Activated naive CD4-positive, alpha-beta T cell treated with anti-CD3 and anti-CD28 coated beads for 36 hours (primary cell): ENCODE measurements at regions not wholly inside any gene's neighbourhood (a gene's known extent, or its start where the extent isn't known, plus 50 kb on each side); places are given as distances from the start of the nearest gene placed in this dataset.
"Not testable (repeated sequence)": the region's sequence is repeated elsewhere in the genome, so short reads cannot be mapped to it uniquely, and the experiment has no call there.

Source experiments
- CTCF ChIA-PET: fragments of 350-600 bp; sonication (Branson Sonifier 250); formaldehyde crosslinking; loops from one replicate; lab custom pipeline; 2021; ENCODE audit warnings: antibody characterized with exemption; lab: Charles Lee
- DNase-seq: peaks from one replicate; pipeline ENCODE4 v3.0.0-alpha.2; 2020
- H3K27ac Mint-ChIP-seq: one replicate; pipeline ENCODE4 v1.8.0; 2021; ENCODE audit warnings: mild to moderate bottlenecking, mixed read lengths
- H3K27me3 Mint-ChIP-seq: one replicate; pipeline ENCODE4 v1.8.0; 2021; ENCODE audit warnings: low read depth, mixed read lengths
- H3K36me3 Mint-ChIP-seq: one replicate; pipeline ENCODE4 v1.8.0; 2021; ENCODE audit warnings: low read depth, mixed read lengths
- H3K4me1 Mint-ChIP-seq: one replicate; pipeline ENCODE4 v1.8.0; 2021; ENCODE audit warnings: low read depth, mixed read lengths
- H3K4me3 Mint-ChIP-seq: one replicate; pipeline ENCODE4 v1.8.0; 2021; ENCODE audit warnings: mild to moderate bottlenecking, moderate library complexity, mixed read lengths
- H3K9me3 Mint-ChIP-seq: one replicate; pipeline ENCODE4 v1.8.0; 2021; ENCODE audit warnings: mixed read lengths
- intact Hi-C: fragments of 100-400 bp; cut with micrococcal nuclease; formaldehyde crosslinking; loops from one replicate; pipeline ENCODE4 v1.15.1; 2023

DNA sequence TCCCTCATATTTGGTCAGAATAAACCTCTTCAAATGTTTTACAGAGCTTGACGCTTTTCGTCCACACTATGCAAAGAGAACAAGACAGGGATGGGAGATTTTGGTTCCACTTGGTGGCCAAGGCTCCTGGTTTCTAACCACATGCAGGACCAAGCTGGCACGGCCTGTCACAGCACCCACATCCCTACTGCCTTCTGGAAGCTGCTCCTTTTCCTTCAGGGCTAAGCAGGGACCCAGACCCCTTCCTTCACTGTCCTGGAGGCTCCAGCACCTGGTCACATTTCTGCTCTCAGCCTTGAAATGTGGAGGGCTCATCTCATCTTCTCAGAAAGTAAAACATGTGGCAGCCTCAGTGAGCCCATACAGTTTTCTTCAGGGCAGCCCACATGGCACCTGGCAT lies 50.4 kb upstream of the ARHGEF7 start:
- CTCF ChIA-PET = interaction anchor here (0.6 kb wide), 1 partner anchor 145 kb away, joined by 3 read pairs; no protein-coding TSS in a partner anchor
- DNase-seq = no peak
- intact Hi-C loops = loop anchor here (10.0 kb wide), 1 partner anchor 320 kb away; no protein-coding TSS in a partner anchor
- no peak overlapping the region for H3K27ac Mint-ChIP-seq
- peaks cover 39% of the 10 kb centered on the region for H3K27me3 Mint-ChIP-seq
- no peak overlapping the region for H3K4me3 Mint-ChIP-seq
- H3K9me3 Mint-ChIP-seq = no peaks in the 10 kb centered on the region
- peaks cover 4% of the 10 kb centered on the region for H3K4me1 Mint-ChIP-seq
- H3K36me3 Mint-ChIP-seq = no peaks in the 10 kb centered on the region

DNA sequence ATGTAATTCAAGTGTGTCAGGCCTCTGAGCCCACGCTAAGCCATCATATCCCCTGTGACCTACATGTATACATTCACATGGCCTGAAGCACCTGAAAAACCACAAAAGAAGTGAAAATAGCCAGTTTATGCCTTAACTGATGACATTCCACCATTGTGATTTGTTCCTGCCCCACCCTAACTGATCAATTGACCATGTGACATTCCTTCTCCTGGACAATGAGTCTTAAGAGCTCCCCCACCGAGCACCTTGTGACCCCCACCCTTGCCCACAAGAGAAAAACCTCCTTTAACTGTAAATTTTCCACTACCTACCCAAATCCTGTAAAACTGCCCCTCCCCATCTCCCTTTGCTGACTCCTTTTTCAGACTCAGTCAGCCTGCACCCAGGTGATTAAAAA lies 52.1 kb upstream of the ARHGEF7 start:
- Mint-ChIP-seq H3K9me3 (no peaks in the 10 kb centered on the region), H3K27ac (no peak overlapping the region), H3K4me1 (peaks cover 4% of the 10 kb centered on the region), H3K27me3 (peaks cover 42% of the 10 kb centered on the region), H3K4me3 (no peak overlapping the region), H3K36me3 (no peaks in the 10 kb centered on the region)
- intact Hi-C loops = loop anchor here (10.0 kb wide), 1 partner anchor 322 kb away; no protein-coding TSS in a partner anchor
- DNase-seq = no peak
- CTCF ChIA-PET = no interaction called here

DNA sequence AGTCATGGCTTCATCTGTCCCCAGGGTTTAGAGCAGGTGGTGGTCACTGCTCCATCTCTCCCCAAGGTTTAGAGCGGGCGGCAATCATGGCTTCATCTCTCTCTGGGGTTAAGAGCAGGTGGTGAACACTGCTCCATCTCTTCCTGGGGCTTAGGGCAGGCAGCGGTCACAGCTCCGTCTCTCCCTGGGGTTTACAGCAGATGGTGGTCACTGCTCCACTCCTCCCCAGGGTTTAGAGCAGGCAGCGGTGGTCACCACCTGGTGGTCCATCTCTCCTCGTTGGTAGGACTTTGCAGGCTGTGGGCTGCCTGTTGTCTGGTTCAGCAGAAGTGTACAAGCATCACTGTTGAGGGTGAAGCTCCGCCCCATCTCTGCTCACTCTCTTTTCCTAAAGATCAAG lies 52.8 kb upstream of the ARHGEF7 start:
- no peaks in the 10 kb centered on the region for H3K36me3 Mint-ChIP-seq
- intact Hi-C loops = loop anchor here (10.0 kb wide), 1 partner anchor 322 kb away; no protein-coding TSS in a partner anchor
- peaks cover 41% of the 10 kb centered on the region for H3K27me3 Mint-ChIP-seq
- no peaks in the 10 kb centered on the region for H3K9me3 Mint-ChIP-seq
- no peak overlapping the region for H3K4me3 Mint-ChIP-seq
- CTCF ChIA-PET = no interaction called here
- DNase-seq = no peak
- H3K4me1 Mint-ChIP-seq = peaks cover 4% of the 10 kb centered on the region
- no peak overlapping the region for H3K27ac Mint-ChIP-seq

DNA sequence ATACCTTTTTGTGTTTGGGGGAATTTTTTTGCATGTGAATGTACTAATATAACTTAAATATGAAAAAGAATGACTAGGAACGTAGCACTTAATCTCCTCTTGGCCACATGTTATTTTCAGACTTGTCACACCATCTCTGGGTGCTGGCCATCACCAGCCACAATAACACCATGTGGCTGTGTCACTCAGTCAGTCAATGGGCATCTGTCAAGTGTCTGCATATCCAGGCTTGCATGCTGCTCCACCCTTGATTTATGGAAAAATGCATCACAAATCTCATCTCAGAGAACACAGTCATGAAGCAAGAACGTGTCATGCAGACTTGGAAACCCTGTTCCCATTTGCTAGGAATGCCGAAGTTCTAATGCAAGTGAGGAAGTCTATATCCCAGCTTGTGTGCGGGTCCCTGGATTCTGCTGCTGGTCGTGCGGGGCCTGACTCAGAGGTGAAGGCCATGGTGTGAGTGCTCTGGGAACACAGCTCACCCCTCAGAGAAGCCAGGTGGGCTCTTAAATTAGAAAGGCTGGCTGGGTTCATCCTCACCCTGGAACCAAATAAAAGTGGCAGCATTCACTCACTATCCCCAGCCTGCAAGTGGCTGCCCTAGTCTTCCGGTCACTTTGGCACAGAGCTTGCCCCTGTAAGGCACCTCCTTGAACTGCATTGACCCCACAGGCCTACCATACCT lies 53.6 kb upstream of the ARHGEF7 start:
- Mint-ChIP-seq H3K4me3 (no peak overlapping the region), H3K4me1 (peaks cover 2% of the 10 kb centered on the region), H3K27ac (no peak overlapping the region), H3K9me3 (no peaks in the 10 kb centered on the region), H3K36me3 (no peaks in the 10 kb centered on the region), H3K27me3 (peaks cover 41% of the 10 kb centered on the region)
- no peak for DNase-seq
- intact Hi-C loops = loop anchor here (10.0 kb wide), 1 partner anchor 323 kb away; no protein-coding TSS in a partner anchor
- CTCF ChIA-PET = interaction anchor here (1.1 kb wide), 1 partner anchor 48 kb away, joined by 6 read pairs; no protein-coding TSS in a partner anchor

DNA sequence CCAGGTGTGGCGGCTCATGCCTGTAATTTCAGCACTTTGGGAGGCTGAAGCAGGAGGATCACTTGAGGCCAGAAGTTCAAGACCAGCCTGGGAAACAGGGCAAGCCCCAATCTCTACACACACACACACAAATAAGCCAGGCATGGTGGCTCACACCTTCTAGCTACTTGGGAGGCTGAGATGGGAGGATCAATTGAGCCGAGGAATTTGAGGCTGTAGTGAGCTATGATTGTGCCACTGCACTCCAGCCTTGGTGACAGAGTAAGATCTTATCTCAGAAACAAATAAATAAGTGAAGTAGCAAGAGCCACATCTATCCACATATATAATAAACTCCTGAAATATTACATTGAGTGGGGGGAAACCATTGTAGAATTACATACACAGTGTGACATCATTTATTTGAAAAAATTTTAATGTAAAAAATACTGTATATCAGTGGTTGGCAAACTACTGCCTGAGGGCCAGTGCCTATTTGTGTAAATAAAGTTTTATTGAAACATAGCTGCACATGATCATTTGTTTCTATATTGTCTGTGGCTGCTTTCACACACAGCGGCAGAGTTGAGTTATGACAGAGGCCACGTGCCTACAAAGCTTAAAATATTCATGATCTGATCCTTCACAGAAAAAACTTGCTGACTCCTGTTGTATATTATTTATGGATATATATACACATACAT lies 54.7 kb upstream of the ARHGEF7 start:
- Mint-ChIP-seq H3K4me1 (no peaks in the 10 kb centered on the region), H3K36me3 (no peaks in the 10 kb centered on the region), H3K9me3 (no peaks in the 10 kb centered on the region), H3K4me3 (no peak overlapping the region), H3K27me3 (peaks cover 34% of the 10 kb centered on the region), H3K27ac (no peak overlapping the region)
- CTCF ChIA-PET = interaction anchor here (1.1 to 6.5 kb wide), 2 partner anchors 8 to 46 kb away, joined by 6 to 51 read pairs; no protein-coding TSS in a partner anchor
- no peak for DNase-seq
- intact Hi-C loops = loop anchor here (10.0 kb wide), 1 partner anchor 324 kb away; no protein-coding TSS in a partner anchor

DNA sequence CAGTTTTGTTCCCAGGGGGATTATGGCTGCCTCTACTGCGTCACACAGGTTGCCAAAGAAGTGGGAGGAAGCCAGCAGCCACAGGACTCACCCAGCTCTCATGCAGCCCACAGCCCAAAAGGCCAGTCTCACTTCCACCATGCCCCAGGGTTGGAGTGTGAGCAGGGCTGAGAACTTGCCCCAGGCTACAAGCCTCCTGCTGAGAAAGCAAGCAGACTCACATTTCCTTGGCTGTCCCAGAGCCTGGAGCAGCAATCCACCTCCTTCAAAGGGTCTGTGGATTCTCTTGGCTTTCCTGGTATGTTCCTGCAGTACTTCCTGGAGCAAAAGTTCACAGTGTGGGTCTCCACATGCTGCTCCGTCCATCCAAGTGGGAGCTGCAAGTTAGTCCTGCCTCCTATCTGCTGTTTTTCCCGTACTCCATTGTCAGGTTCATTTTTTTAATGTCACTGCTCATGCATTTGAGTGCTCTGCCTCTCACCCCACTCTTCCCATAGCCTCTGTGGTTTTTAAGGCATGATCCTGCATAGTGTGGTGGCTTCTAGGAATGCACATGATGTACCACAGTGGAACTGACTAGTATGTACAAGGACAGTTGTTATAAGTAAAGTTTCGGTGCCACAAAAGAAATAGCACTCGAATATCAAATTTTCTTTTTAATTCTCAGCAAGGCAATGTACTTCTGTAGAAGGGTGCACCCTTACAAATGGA lies 56.2 kb upstream of the ARHGEF7 start:
- Mint-ChIP-seq H3K4me3 (no peak overlapping the region), H3K36me3 (no peaks in the 10 kb centered on the region), H3K9me3 (no peaks in the 10 kb centered on the region), H3K4me1 (no peaks in the 10 kb centered on the region), H3K27ac (no peak overlapping the region), H3K27me3 (peaks cover 30% of the 10 kb centered on the region)
- no peak for DNase-seq
- CTCF ChIA-PET = interaction anchor here (1.1 to 6.5 kb wide), 2 partner anchors 9 kb away, joined by 4 to 51 read pairs; no protein-coding TSS in a partner anchor
- intact Hi-C loops = no loop called here

DNA sequence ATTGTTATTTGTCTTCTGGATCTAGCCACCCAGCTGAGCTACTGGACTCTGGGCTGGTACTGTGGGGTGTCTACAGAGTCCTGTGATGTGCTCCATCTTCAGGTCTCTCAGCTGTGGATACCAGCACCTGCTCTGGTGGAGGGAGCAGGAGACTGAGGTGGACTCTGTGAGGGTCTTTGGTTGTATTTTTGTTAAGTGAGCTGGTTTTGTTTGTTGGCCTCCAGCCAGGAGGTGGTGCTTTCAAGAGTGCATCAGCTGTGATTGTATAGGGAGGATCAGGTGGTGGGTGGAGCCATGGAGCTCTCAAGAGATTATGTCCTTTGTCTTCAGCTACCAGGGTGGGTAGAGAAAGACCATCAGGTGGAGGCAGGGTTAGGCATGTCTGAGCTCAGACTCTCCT lies 56.8 kb upstream of the ARHGEF7 start:
- H3K4me1 Mint-ChIP-seq, intact Hi-C loops, H3K9me3 Mint-ChIP-seq, H3K27ac Mint-ChIP-seq, DNase-seq, H3K36me3 Mint-ChIP-seq, H3K4me3 Mint-ChIP-seq: not testable (repeated sequence)
- peaks cover 32% of the 10 kb centered on the region for H3K27me3 Mint-ChIP-seq
- CTCF ChIA-PET = interaction anchor here (1.1 to 6.5 kb wide), 2 partner anchors 8 to 10 kb away, joined by 4 to 51 read pairs; no protein-coding TSS in a partner anchor

DNA sequence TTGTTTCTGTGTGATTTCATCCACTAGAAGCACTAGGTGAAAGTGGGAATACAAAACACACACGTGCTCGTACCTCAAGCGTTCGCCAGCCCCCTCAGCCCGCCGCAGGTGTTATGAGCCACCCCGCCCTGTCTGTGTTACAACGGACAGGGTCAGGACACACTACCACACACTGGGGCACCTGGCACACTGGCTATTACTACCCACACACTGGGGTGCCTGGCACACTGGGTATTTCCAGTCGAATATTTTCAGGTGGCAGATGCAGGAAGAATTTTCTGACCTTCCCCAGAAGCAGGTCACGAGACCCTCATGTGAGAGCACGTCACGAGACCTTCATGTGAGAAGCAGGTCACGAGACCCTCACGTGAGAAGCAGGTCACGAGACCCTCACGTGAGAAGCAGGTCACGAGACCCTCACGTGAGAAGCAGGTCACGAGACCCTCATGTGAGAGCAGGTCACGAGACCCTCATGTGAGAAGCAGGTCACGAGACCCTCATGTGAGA lies 63.3 kb upstream of the ARHGEF7 start:
- H3K27me3 Mint-ChIP-seq = peaks cover 16% of the 10 kb centered on the region
- H3K4me1 Mint-ChIP-seq, H3K36me3 Mint-ChIP-seq, CTCF ChIA-PET, DNase-seq, H3K27ac Mint-ChIP-seq, H3K9me3 Mint-ChIP-seq, H3K4me3 Mint-ChIP-seq: not testable (repeated sequence)
- intact Hi-C loops = loop anchor here (5.0 kb wide), 1 partner anchor 459 kb away; no protein-coding TSS in a partner anchor

DNA sequence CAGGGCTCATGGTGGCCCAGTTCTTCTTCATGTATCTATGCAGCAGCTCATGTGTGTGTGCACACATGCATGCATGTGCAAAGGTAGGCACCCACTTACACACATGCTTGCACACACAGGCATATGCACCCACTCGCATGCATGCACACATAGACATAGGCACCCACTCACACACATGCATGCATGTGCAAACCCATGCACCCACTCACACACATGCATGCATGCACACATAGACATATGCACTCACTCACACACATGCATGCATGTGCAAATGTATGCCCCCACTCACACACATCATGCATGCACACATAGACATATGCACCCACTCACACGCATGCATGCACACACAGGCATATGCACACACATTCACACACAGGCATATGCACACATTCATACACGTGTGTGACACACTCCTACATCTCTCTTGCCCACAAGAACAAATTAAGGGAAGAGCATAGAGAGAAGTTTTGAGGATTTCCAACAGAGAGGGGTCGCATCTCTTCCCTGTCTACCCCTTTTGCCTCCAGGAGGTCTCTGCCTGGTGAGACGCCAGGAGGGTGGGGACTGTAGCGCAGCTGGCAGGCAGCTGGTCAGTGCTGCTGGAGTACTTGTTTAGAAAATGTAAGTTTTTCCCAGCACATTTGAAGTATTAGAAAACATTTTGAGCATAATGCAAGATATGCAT lies 63.9 kb upstream of the ARHGEF7 start:
- Mint-ChIP-seq H3K27ac (no peak overlapping the region), H3K4me3 (no peak overlapping the region), H3K27me3 (peaks cover 12% of the 10 kb centered on the region), H3K9me3 (no peaks in the 10 kb centered on the region), H3K4me1 (no peaks in the 10 kb centered on the region), H3K36me3 (no peaks in the 10 kb centered on the region)
- CTCF ChIA-PET = no interaction called here
- intact Hi-C loops = loop anchor here (5.0 kb wide), 1 partner anchor 459 kb away; no protein-coding TSS in a partner anchor
- no peak for DNase-seq

DNA sequence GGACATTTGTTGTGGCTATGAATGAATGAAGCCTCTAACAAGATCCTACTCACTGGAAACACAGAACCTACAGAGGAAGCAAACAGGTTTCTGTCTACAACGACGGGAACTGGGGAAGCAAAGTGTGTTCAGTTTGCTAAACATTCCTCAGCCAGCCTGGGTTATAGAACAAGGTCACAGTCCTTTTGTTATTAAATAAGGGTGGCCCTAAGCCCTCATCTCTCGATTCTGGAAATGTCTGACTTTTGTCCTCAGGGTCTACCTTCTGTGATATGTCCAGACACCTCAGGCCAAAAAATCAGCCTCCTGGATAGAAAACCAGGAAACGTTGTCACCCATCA lies 64.6 kb upstream of the ARHGEF7 start:
- Mint-ChIP-seq H3K4me3 (no peak overlapping the region), H3K27ac (no peak overlapping the region), H3K9me3 (no peaks in the 10 kb centered on the region), H3K36me3 (no peaks in the 10 kb centered on the region), H3K27me3 (peaks cover 10% of the 10 kb centered on the region), H3K4me1 (no peaks in the 10 kb centered on the region)
- CTCF ChIA-PET = interaction anchor here (0.6 to 1.0 kb wide), 4 partner anchors 8 to 369 kb away, joined by 3 to 4 read pairs (median 3); no protein-coding TSS in a partner anchor
- intact Hi-C loops = loop anchor here (1.0 to 5.0 kb wide), 3 partner anchors 106 to 458 kb away; partner anchors contain the start of gene ANKRD10
- no peak for DNase-seq

DNA sequence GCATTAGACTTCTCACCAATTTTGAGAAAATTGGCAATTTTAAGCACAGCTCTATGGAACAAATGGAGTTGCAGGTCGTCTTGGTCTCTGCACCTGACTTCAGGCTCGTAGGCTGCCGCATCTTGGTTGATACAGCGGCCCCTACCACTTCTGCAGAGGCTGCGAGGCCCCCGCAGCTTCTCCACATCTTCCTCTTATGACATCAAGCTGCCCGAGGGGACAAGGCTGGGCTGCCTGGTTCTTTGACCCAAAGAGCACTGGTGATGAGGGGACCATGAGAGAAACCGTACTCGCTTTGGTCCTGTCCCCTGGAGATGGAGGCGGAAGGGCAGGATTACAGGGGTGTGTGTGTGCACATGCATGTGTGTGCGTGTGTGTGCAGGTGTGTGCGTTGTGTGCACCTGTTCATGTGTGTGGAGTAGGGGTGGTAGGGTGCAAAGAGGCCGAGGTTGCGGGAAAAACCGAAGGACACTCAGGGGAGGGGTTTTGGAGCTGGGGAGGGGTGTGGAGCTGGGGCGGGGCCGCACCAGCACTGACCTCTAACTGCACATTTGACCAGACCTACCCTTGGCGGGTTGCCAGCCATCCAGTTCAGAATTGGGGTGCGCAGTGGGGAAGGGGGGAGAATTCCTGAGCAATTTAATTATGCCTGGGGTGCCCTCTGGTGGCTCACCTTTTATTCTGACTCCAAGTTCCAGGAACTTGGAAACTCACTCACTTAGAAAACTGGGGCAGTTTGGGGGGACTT lies 65.1 kb upstream of the ARHGEF7 start:
- peaks cover 7% of the 10 kb centered on the region for H3K27me3 Mint-ChIP-seq
- H3K27ac Mint-ChIP-seq = no peak overlapping the region
- no peak overlapping the region for H3K4me3 Mint-ChIP-seq
- peak; percentile 21 for DNase-seq
- H3K36me3 Mint-ChIP-seq = no peaks in the 10 kb centered on the region
- intact Hi-C loops = loop anchor here (1.0 to 5.0 kb wide), 3 partner anchors 106 to 458 kb away; partner anchors contain the start of gene ANKRD10
- no peaks in the 10 kb centered on the region for H3K9me3 Mint-ChIP-seq
- CTCF ChIA-PET = interaction anchor here (0.6 to 1.0 kb wide), 4 partner anchors 9 to 368 kb away, joined by 3 to 4 read pairs (median 3); no protein-coding TSS in a partner anchor
- no peaks in the 10 kb centered on the region for H3K4me1 Mint-ChIP-seq
